GM21390 (cell line): ENCODE measurements at regions not wholly inside any gene's neighbourhood (a gene's known extent, or its start where the extent isn't known, plus 50 kb on each side); places are given as distances from the start of the nearest gene placed in this dataset.
A peak's percentile ranks its signal among the peaks of the same experiment; 100 is the strongest.

Experiments
- ATAC-seq: cut with Tn5 transposase; IDR thresholded peaks from one replicate; pipeline ENCODE4 v1.9.1; 2021; ENCODE audit not compliant: unreplicated experiment

GRCh38 chr5:168216989-168217388 is 74.5 kb upstream of the WWC1 start:
- ATAC-seq = no peak

- ATAC-seq = no peak
These were observed 73.9 kb upstream of the WWC1 start for GRCh38 chr5:168217497-168217896.

- no peak for ATAC-seq
These were observed 72.7 kb upstream of the WWC1 start for GRCh38 chr5:168218746-168219145.

- peak; percentile 97 for ATAC-seq
These were observed 71.7 kb upstream of the WWC1 start for GRCh38 chr5:168219515-168220410.

GRCh38 chr5:168224085-168224484 is 67.4 kb upstream of the WWC1 start:
- no peak for ATAC-seq

DNA sequence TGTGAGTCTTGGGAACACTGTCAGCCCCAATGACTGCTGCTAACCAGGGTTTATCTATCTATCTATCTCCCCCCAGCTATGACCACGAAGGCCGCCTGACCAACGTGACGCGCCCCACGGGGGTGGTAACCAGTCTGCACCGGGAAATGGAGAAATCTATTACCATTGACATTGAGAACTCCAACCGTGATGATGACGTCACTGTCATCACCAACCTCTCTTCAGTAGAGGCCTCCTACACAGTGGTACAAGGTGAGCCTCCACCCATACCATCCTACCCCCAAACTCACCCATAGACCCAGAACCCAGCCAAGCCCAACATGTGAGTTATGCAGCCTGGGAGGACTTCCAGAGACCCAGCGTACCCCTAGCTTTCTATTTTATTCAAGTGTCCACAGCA is 65.4 kb upstream of the WWC1 start:
- ATAC-seq = no peak

DNA sequence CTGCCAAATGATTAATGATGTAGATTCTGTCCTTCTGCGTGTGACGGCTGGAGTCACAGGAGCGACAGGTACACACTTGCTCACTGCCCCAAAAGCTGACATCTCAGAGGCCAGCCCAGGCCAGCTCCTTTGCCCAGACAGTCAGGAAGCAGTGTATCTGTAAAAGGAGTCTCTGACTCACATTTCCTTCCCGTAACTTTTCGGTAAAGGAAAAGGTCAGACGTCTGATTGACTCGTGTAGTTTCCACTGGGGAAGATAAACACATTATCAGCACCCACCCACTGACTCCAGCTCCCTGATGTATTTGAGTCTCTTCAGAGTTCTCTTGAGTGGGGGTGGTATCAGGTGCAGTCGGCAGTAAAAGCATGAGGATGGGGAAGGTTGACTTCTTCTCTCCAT is 64.4 kb upstream of the WWC1 start:
- no peak for ATAC-seq

- ATAC-seq = peak; percentile 85
These were observed 63.4 kb upstream of the WWC1 start for GRCh38 chr5:168227973-168228615.

DNA sequence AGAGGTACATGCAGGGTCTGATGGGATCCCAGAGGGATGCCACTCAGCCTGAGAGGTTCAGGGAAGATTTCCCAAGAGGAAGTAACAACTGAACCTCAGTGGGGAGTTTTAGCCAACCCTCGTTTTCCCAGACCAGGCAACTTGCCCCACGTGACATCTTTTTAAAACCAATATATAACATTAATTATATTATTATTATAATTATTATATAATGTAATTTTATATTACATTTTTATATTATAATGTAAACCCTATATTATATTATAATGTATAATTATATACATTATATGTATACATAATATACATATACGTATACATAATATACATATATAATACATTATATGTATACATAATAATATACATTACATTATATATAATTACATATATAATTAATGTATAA is 62.8 kb upstream of the WWC1 start:
- no peak for ATAC-seq

GRCh38 chr5:168234133-168234532 is 57.3 kb upstream of the WWC1 start:
- ATAC-seq = no peak

GRCh38 chr5:168238463-168238862 is 53.0 kb upstream of the WWC1 start:
- no peak for ATAC-seq

DNA sequence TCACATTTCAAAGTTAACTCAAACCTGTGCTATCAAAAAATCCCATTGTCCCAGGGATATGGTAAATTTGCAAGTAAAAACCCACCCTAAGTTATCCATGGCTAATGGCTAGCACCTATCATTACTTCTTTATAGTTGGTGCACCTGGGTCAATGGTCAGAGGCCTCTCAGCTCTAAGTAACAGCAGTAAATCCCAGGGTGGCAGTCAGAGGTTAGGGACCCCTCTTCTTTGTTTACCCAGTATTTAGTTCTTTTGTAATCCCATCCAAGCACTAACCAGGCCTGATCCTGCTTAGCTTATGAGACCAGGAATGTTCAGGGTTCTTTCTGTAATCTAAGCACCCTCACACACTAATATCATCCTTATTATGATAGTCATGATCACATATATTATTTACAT is 52.1 kb upstream of the WWC1 start:
- no peak for ATAC-seq
